HepG2 (cell line): ENCODE measurements at regions not wholly inside any gene's neighbourhood (a gene's known extent, or its start where the extent isn't known, plus 50 kb on each side); places are given as distances from the start of the nearest gene placed in this dataset.

ENCODE experiments used
- CTCF ChIP-seq: sonication (generic); formaldehyde crosslinking; IDR thresholded peaks from 2 replicates; pipeline ENCODE4 v1.5.0; 2020; ENCODE audit warnings: mild to moderate bottlenecking, missing genetic modification reagents, moderate library complexity
- HDAC6 ChIP-seq: fragments of 200-600 bp; sonication (generic); IDR thresholded peaks from 2 replicates; pipeline ENCODE4 v1.7.0; 2017; ENCODE audit warnings: mild to moderate bottlenecking, antibody characterized with exemption, low read length, low read depth
- KLF9 ChIP-seq: IDR thresholded peaks from 2 replicates; pipeline ENCODE4 v1.6.1; 2016; ENCODE audit warnings: low read depth
- NR2F2 ChIP-seq: IDR thresholded peaks from 2 replicates; pipeline ENCODE4 v1.6.1; 2012; ENCODE audit warnings: low read depth, inconsistent platforms, borderline replicate concordance
- POLR2A ChIP-seq, 2 experiments: IDR thresholded peaks; 2 replicates each; pipeline ENCODE4 v1.6.1; 2011; ENCODE audit warnings: low read depth in 2 of 2, low read length in 2 of 2, mild to moderate bottlenecking in 1 of 2, moderate library complexity in 1 of 2; ENCODE audit not compliant: insufficient read depth in 1 of 2
- TAF1 ChIP-seq: sonication (generic); formaldehyde crosslinking; IDR thresholded peaks from 2 replicates; pipeline ENCODE4 v1.4.0; 2020; ENCODE audit warnings: missing genetic modification reagents
- TRIM24 ChIP-seq: sonication (generic); formaldehyde crosslinking; IDR thresholded peaks from 2 replicates; pipeline ENCODE4 v1.8.0; 2022; ENCODE audit warnings: mild to moderate bottlenecking, missing genetic modification reagents
- YY1 ChIP-seq: IDR thresholded peaks from 2 replicates; pipeline ENCODE4 v1.6.1; 2011; ENCODE audit warnings: low read length, low read depth, moderate library complexity, mild to moderate bottlenecking; ENCODE audit not compliant: insufficient read depth, insufficient replicate concordance
- ZNF607 ChIP-seq: sonication (generic); formaldehyde crosslinking; IDR thresholded peaks from 2 replicates; pipeline ENCODE4 v1.5.1; 2020; ENCODE audit warnings: missing genetic modification reagents, mild to moderate bottlenecking, borderline replicate concordance
- ZSCAN29 ChIP-seq: sonication (generic); formaldehyde crosslinking; conservative IDR thresholded peaks from 2 replicates; pipeline ENCODE4 v1.4.0; 2020; ENCODE audit warnings: mild to moderate bottlenecking, missing genetic modification reagents
- TF ChIP-seq, protein P1 (sequence below): sonication (generic); formaldehyde crosslinking; IDR thresholded peaks from 2 replicates; pipeline ENCODE4 v1.4.0; 2020; ENCODE audit warnings: missing genetic modification reagents; ENCODE audit errors: not compliant biosample characterization

- TF ChIP-seq POLR2A (IDR thresholded peaks at IDR 0.05; ENCODE audit: insufficient read depth in 1 of 2, low read depth in 2 of 2, low read length in 2 of 2) (no peak), HDAC6 (no peak), ZSCAN29 (CRISPR knock-in tag) (no peak), ZNF607 (CRISPR knock-in tag) (no peak), YY1 (no peak), NR2F2 (no peak), KLF9 (CRISPR knock-in tag) (no peak), TRIM24 (CRISPR knock-in tag) (no peak), CTCF (CRISPR knock-in tag) (no peak), TAF1 (CRISPR knock-in tag) (no peak)
- TF ChIP-seq, protein P1, sequence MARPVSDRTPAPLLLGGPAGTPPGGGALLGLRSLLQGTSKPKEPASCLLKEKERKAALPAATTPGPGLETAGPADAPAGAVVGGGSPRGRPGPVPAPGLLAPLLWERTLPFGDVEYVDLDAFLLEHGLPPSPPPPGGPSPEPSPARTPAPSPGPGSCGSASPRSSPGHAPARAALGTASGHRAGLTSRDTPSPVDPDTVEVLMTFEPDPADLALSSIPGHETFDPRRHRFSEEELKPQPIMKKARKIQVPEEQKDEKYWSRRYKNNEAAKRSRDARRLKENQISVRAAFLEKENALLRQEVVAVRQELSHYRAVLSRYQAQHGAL (CRISPR knock-in tag), result no peak
Observed at GRCh38 chr4:163249042-163249441, 82.4 kb upstream of the NAF1 start.
